Hepatocyte (in vitro differentiated cells): ENCODE measurements at regions not wholly inside any gene's neighbourhood (a gene's known extent, or its start where the extent isn't known, plus 50 kb on each side); places are given as distances from the start of the nearest gene placed in this dataset.

Experiments
- CTCF ChIP-seq: fragments of 200-600 bp; sonication (generic); IDR thresholded peaks from 2 replicates; pipeline ENCODE4 v1.5.1; 2016; ENCODE audit warnings: antibody characterized with exemption, mild to moderate bottlenecking; ENCODE audit not compliant: poor library complexity
- EZH2 ChIP-seq: fragments of 200-600 bp; sonication (generic); IDR thresholded peaks from 2 replicates; pipeline ENCODE4 v1.6.1; 2016; ENCODE audit warnings: antibody characterized with exemption, mild to moderate bottlenecking, borderline replicate concordance
- EZH2phosphoT487 ChIP-seq: fragments of 200-600 bp; sonication (generic); IDR thresholded peaks from one replicate; pipeline ENCODE4 v1.6.1; 2018; ENCODE audit warnings: antibody characterized with exemption, mild to moderate bottlenecking, low read depth, moderate library complexity; ENCODE audit not compliant: unreplicated experiment, severe bottlenecking

GRCh38 chr7:81491573-81491972 lies 278.3 kb downstream of the HGF start:
- TF ChIP-seq CTCF = no peak
- TF ChIP-seq EZH2phosphoT487 = no peak
- TF ChIP-seq EZH2 = no peak
